MM.1S (cell line): ENCODE measurements at regions not wholly inside any gene's neighbourhood (a gene's known extent, or its start where the extent isn't known, plus 50 kb on each side); places are given as distances from the start of the nearest gene placed in this dataset.

ENCODE experiments used
- DNase-seq: peaks from one replicate; pipeline ENCODE4 v3.0.0-alpha.2; 2015
- H2AFZ ChIP-seq: fragments of 300-600 bp; sonication (generic); 2 replicates; pipeline ENCODE4 v1.6.0; 2016; ENCODE audit warnings: antibody characterized with exemption, low read length
- H3F3A ChIP-seq: fragments of 300-600 bp; sonication (generic); 2 replicates; pipeline ENCODE4 v1.6.1; 2016; ENCODE audit warnings: mild to moderate bottlenecking, antibody characterized with exemption, low read length, moderate library complexity, mixed read lengths; ENCODE audit not compliant: insufficient read depth
- H3K27ac ChIP-seq: fragments of 300-600 bp; sonication (generic); 2 replicates; pipeline ENCODE4 v1.5.1; 2016; ENCODE audit warnings: mild to moderate bottlenecking, low read length
- H3K27me3 ChIP-seq: fragments of 300-600 bp; sonication (generic); replicated peaks from 2 replicates; pipeline ENCODE4 v1.6.0; 2016; ENCODE audit warnings: low read length; ENCODE audit not compliant: insufficient read depth
- H3K36me3 ChIP-seq: fragments of 300-600 bp; sonication (generic); replicated peaks from 2 replicates; pipeline ENCODE4 v1.6.1; 2016; ENCODE audit warnings: mild to moderate bottlenecking, low read length, mixed read lengths; ENCODE audit not compliant: insufficient read depth
- H3K4me1 ChIP-seq: fragments of 300-600 bp; sonication (generic); 2 replicates; pipeline ENCODE4 v1.6.1; 2016; ENCODE audit warnings: low read length, mixed read lengths
- H3K4me2 ChIP-seq: fragments of 300-600 bp; sonication (generic); 2 replicates; pipeline ENCODE4 v1.6.0; 2016; ENCODE audit warnings: low read depth, low read length
- H3K4me3 ChIP-seq: fragments of 300-600 bp; sonication (generic); 2 replicates; pipeline ENCODE4 v1.5.1; 2016; ENCODE audit warnings: low read length, mixed read lengths
- H3K79me2 ChIP-seq: fragments of 300-600 bp; sonication (generic); 2 replicates; pipeline ENCODE4 v1.6.1; 2016; ENCODE audit warnings: mixed run types, low read length, mixed read lengths
- H3K9ac ChIP-seq: fragments of 300-600 bp; sonication (generic); 2 replicates; pipeline ENCODE4 v1.6.1; 2016; ENCODE audit warnings: low read length, mixed read lengths
- H3K9me2 ChIP-seq: fragments of 300-600 bp; sonication (generic); replicated peaks from 2 replicates; pipeline ENCODE4 v1.6.1; 2016; ENCODE audit warnings: mild to moderate bottlenecking, low read length, mixed read lengths; ENCODE audit not compliant: insufficient read depth
- H3K9me3 ChIP-seq: fragments of 300-600 bp; sonication (generic); replicated peaks from 2 replicates; pipeline ENCODE4 v1.6.1; 2016; ENCODE audit warnings: mild to moderate bottlenecking, low read length, mixed read lengths; ENCODE audit not compliant: insufficient read depth
- H4K20me1 ChIP-seq: fragments of 300-600 bp; sonication (generic); 2 replicates; pipeline ENCODE4 v1.6.1; 2016; ENCODE audit warnings: mild to moderate bottlenecking, low read length, moderate library complexity, mixed read lengths; ENCODE audit not compliant: insufficient read depth
- EZH2 ChIP-seq: fragments of 300-600 bp; sonication (generic); optimal IDR thresholded peaks from 2 replicates; pipeline ENCODE3; 2017; ENCODE audit warnings: low read depth, mild to moderate bottlenecking, antibody characterized with exemption, low read length, mixed read lengths
- EZH2phosphoT487 ChIP-seq: fragments of 300-600 bp; sonication (generic); IDR thresholded peaks from 2 replicates; pipeline ENCODE4 v1.6.1; 2018; ENCODE audit warnings: antibody characterized with exemption, low read length
- TF ChIP-seq, protein P1 (sequence below): fragments of 300-600 bp; sonication (generic); IDR thresholded peaks from 2 replicates; pipeline ENCODE4 v1.5.1; 2016; ENCODE audit warnings: antibody characterized with exemption, low read length, mixed read lengths

GRCh38 chr4:29276150-29276549, 1444.0 kb upstream of the PCDH7 start:
- no peaks in the 10 kb centered on the region for H4K20me1 ChIP-seq
- no peaks in the 10 kb centered on the region for H3K9me2 ChIP-seq
- H3K4me2 ChIP-seq = no peak overlapping the region
- H3K4me1 ChIP-seq = no peaks in the 10 kb centered on the region
- H3K36me3 ChIP-seq = no peaks in the 10 kb centered on the region
- H3K9ac ChIP-seq = no peak overlapping the region
- no peaks in the 10 kb centered on the region for H3K79me2 ChIP-seq
- H3K27ac ChIP-seq = no peak overlapping the region
- H2AFZ ChIP-seq = no peak overlapping the region
- DNase-seq = no peak
- no peaks in the 10 kb centered on the region for H3F3A ChIP-seq
- H3K27me3 ChIP-seq = no peaks in the 10 kb centered on the region
- no peak overlapping the region for H3K4me3 ChIP-seq
- TF ChIP-seq EZH2 (no peak), EZH2phosphoT487 (no peak)
- TF ChIP-seq, protein P1, sequence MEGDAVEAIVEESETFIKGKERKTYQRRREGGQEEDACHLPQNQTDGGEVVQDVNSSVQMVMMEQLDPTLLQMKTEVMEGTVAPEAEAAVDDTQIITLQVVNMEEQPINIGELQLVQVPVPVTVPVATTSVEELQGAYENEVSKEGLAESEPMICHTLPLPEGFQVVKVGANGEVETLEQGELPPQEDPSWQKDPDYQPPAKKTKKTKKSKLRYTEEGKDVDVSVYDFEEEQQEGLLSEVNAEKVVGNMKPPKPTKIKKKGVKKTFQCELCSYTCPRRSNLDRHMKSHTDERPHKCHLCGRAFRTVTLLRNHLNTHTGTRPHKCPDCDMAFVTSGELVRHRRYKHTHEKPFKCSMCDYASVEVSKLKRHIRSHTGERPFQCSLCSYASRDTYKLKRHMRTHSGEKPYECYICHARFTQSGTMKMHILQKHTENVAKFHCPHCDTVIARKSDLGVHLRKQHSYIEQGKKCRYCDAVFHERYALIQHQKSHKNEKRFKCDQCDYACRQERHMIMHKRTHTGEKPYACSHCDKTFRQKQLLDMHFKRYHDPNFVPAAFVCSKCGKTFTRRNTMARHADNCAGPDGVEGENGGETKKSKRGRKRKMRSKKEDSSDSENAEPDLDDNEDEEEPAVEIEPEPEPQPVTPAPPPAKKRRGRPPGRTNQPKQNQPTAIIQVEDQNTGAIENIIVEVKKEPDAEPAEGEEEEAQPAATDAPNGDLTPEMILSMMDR = no peak
- H3K9me3 ChIP-seq = no peaks in the 10 kb centered on the region

DNA sequence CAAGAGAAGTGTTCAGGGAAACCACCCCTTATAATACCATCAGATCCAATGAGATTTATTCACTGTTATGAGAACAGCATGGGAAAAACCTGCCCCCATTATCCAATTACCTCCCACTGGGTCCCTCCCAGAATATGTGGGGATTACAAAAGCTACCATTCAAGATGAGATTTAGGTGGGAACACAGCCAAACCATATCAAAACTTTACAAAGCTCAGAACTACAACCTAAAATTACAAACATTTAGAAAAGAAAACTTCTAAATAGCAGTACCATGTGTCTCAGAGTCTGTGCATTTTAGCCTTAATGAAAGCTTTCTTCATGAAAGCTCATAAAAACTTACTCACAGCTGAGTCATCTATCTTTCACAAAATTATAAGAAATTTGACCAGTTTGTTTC, 1442.8 kb upstream of the PCDH7 start:
- no peak overlapping the region for H3K27ac ChIP-seq
- no peaks in the 10 kb centered on the region for H3F3A ChIP-seq
- H3K27me3 ChIP-seq = no peaks in the 10 kb centered on the region
- H4K20me1 ChIP-seq = no peaks in the 10 kb centered on the region
- no peaks in the 10 kb centered on the region for H3K9me2 ChIP-seq
- no peaks in the 10 kb centered on the region for H3K36me3 ChIP-seq
- no peak overlapping the region for H3K9ac ChIP-seq
- H3K4me1 ChIP-seq = no peaks in the 10 kb centered on the region
- H3K4me3 ChIP-seq = no peak overlapping the region
- TF ChIP-seq EZH2phosphoT487 (no peak), EZH2 (no peak)
- TF ChIP-seq, protein P1 = no peak
- no peaks in the 10 kb centered on the region for H3K9me3 ChIP-seq
- H3K4me2 ChIP-seq = no peak overlapping the region
- H2AFZ ChIP-seq = no peak overlapping the region
- DNase-seq = no peak
- no peaks in the 10 kb centered on the region for H3K79me2 ChIP-seq

DNA sequence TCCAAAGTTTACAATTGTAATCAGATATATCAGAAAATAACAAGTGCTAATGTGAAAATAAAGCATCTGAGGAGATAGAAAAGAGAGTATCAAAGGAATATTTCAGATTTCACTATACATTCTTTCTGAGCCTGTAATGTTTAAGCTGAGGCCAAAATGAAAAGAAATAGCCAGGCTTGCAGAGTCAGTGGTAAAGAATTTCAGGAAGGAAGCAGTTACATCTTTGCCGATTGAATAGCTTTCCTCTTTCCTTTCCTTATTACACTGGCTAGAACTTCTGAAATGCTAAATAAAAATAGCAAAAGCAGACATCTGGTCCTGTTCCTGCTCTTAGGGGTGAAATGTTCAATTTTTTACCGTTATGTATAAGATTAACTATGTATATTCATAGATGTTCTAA, 1441.6 kb upstream of the PCDH7 start:
- no peak overlapping the region for H3K27ac ChIP-seq
- TF ChIP-seq, protein P1 = no peak
- TF ChIP-seq EZH2phosphoT487 (no peak), EZH2 (no peak)
- DNase-seq = no peak
- H2AFZ ChIP-seq = no peak overlapping the region
- no peaks in the 10 kb centered on the region for H3K79me2 ChIP-seq
- H3K4me1 ChIP-seq = no peaks in the 10 kb centered on the region
- no peaks in the 10 kb centered on the region for H3K9me2 ChIP-seq
- H3K4me3 ChIP-seq = no peak overlapping the region
- no peaks in the 10 kb centered on the region for H3F3A ChIP-seq
- no peak overlapping the region for H3K4me2 ChIP-seq
- H3K9me3 ChIP-seq = no peaks in the 10 kb centered on the region
- no peaks in the 10 kb centered on the region for H3K36me3 ChIP-seq
- no peak overlapping the region for H3K9ac ChIP-seq
- no peaks in the 10 kb centered on the region for H3K27me3 ChIP-seq
- no peaks in the 10 kb centered on the region for H4K20me1 ChIP-seq

GRCh38 chr4:29289118-29289517, 1431.1 kb upstream of the PCDH7 start:
- Histone ChIP-seq H3K4me3 (no peak overlapping the region), H3K36me3 (no peaks in the 10 kb centered on the region), H3K9ac (no peak overlapping the region), H3K27me3 (no peaks in the 10 kb centered on the region), H3K9me3 (no peaks in the 10 kb centered on the region), H4K20me1 (no peaks in the 10 kb centered on the region), H3K4me1 (no peaks in the 10 kb centered on the region), H3K79me2 (no peaks in the 10 kb centered on the region), H3K9me2 (no peaks in the 10 kb centered on the region), H3K4me2 (no peak overlapping the region), H3K27ac (no peak overlapping the region), H2AFZ (no peak overlapping the region), H3F3A (no peaks in the 10 kb centered on the region)
- DNase-seq = no peak
- TF ChIP-seq EZH2phosphoT487 (no peak), EZH2 (no peak)
- TF ChIP-seq, protein P1 = no peak
